DMS114 treated with DMSO at 0.1 percent for 48 hours (cell line): ENCODE measurements at regions not wholly inside any gene's neighbourhood (a gene's known extent, or its start where the extent isn't known, plus 50 kb on each side); places are given as distances from the start of the nearest gene placed in this dataset.

Experiments used
- DNase-seq: peaks from one replicate; lab custom pipeline; 2025; ENCODE audit not compliant: unreplicated experiment; lab: John Stamatoyannopoulos, UW

DNA sequence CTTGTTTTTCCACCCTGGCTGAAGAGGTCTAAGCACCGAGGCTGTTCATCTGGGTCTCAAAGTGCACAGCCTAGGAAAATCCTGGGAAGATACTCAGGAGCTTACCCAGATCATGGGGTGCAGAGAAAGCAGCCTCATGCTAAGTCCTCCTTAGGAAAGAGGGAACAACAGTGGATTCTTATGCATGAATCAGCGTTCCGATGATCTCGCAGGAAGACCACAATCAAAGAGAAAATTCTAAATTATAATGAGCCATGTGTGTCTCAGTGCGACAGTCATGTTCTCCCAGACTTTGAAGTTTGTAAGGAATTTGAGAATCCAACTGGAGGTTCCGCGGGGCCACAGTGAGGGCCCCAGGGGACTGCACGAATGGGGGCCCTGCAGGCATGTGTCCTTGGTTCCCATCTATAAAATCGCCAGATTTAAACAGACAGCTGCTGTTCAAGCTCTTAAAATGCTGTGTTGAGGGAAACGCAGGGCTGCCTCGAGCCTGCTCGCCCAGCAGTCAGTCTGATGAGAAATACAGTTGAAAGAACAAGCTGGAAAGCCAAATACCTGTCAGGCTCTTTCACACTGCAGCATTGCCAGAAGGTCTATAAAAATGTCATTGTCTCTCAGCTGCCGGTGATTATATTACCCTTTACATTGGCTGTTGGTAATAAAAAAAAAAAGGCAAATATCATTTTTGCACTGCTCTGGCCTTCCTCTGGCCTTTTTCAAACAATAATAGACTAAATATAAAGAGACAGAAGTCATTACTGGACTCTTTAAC, 152.1 kb downstream of the PMP22 start:
- DNase-seq, result no peak

DNA sequence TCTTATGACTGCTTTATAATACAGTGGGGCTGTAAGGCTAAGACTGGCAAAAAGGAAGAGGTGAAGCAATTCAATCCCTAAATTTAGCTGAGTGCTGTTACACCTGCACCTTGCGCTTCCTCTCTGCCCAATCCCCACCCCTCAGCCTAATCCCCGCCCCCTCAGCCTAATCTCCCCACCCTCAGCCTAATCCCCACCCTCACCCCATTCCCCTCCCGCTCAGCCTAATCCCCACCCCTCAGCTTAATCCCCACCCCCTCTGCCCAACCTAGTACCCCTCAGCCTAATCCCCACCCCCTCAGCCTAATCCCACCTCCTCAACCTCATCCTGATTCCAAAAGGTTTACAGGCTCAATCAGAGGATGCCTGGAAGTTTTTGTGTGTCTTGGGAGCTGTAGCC, 155.5 kb downstream of the PMP22 start:
- DNase-seq, result no peak

DNA sequence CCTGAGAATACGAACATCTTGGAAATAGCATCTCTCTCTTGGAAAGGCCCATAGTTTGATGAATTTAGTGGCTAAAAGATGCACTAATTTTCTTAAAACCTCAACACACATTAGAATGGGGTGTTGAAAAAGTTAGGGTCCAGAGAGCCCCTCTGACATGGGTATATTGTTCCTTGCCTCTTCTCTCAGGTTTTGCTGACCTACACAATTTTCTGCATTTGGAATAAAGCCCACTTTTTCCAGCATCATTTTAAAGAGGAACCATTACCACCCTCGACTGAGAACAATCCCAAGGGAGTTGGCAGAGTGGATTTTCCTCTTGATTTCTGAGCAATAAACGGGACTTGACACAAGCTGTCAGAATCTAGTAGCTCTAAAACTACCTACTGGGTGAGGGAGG, 156.1 kb downstream of the PMP22 start:
- DNase-seq, result no peak

DNA sequence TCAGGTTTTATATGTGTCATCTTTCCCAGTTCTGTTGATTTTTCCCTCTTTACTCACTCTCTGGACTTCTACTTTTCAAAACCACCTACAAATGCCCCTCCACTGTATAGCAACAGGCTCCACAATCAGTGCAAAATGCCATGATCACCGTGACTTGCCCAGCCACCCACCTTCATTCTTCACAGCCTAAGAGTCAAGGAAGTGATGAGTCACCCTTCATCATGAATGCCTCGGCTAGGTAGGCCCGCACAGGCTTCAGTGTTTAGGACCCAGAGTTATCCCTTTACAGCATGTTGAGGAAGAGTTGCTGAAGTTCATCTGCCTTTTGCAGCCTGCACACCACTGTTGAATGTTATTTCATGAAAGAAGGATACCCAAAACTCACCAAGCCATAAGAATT, 158.6 kb downstream of the PMP22 start:
- DNase-seq, result no peak

DNA sequence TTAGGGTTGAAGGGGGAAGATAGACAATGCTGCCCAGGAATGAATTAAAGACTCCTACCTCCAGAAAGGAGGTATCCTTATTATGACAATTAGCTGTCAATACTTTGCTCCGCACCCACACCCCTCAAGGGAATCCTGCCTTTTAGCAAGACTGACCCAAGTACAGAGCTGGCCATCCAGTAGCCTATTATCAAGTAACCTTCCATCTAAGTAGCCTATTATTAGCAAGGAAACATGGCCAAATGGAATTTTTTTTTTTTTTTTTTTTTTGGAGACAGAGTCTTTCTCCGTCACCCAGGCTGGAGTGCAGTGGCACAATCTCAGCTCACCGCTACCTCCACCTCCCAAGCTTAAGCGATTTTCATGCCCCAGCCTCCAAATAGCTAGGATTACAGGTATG, 161.3 kb downstream of the PMP22 start:
- DNase-seq, result no peak

DNA sequence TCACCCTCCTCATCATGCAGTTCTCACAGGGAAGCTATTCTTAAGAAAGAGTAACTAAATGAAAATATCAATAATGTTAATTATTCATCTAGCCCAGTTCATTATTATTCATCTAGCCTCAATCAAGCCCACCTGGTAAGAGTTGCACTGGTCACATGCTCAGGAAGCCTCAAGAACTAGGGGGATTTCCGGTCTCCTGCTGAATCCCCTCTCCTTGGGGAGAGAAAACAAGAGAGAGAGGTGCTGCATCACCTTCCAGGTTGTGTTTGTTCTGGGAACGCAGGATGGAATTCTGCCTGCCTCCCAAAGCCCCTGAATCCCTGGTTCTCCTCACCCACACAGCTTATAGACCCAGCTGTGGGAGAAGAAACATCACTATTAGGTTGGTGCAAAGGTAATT, 164.0 kb downstream of the PMP22 start:
- no peak for DNase-seq

DNA sequence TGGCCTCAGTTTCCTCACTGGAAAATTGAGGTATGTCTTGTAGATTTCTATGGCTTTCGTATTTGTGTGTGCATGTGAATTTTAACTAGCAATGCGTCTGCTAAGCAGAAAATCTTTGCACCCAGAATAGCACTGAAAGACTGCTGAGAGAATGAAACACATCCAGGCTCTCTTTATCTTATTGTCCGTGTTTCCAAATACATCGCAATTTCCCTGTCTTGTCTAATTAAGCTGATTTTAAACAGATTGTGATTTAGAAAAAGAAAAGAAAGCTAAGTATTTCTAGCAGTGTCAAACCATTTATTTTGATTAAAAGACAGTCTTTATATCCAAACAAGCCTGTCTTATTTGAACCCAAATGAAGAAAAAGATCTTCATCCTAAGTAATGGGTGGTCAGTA, 168.6 kb downstream of the PMP22 start:
- DNase-seq, result no peak

DNA sequence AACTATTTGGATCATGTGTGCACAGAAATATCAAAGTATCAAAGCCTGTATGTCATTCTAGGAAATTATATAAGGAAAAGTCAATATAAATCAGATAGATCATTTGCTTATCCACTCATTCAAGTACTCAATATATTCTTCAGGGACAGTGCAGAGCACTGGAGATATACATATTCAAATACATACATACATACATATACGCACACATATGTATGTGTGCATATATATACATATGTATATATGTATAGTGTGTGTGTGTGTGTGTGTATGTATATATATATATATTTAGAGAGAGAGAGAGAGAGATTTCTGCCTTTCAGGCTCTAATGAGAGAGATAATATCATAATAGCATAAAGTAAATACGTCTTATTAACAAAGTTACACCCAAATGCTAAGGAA, 169.2 kb downstream of the PMP22 start:
- no peak for DNase-seq

DNA sequence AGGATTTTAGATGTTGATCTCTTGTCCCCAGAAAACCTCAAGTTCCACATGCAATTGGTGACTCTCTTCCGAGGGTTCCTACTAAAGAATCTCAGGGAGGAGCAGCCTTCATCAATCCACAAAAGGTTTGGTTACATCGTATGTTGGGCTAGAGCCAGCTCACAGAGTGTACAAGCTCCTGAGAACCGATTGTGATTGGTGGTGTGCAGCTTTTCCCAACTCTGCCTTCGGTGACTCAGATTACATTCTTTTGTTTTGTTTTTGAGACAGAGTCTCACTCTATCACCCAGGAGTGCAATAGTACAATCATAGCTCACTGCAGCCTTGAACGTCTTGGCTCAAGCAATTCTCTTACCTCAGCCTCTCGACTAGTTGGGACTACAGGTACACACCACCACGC, 172.4 kb downstream of the PMP22 start:
- no peak for DNase-seq

DNA sequence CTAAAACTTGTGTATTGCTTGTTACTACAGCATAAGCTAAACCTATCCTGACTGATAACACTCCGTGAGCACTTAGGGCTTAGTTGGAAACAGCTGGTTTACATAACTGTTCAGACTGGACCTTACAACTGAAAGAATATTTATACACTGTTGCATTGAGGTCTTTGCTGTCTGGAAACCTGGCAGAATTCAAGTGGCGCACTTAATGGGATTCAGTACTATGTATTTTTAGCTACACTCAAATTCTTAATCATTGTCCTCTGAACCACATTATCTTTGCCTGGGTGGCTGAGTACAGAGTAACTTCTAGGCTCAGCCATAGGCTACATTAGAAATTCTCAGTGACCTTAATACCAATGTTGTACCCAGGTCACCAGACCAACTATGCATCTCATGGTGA, 172.9 kb downstream of the PMP22 start:
- DNase-seq, result no peak

DNA sequence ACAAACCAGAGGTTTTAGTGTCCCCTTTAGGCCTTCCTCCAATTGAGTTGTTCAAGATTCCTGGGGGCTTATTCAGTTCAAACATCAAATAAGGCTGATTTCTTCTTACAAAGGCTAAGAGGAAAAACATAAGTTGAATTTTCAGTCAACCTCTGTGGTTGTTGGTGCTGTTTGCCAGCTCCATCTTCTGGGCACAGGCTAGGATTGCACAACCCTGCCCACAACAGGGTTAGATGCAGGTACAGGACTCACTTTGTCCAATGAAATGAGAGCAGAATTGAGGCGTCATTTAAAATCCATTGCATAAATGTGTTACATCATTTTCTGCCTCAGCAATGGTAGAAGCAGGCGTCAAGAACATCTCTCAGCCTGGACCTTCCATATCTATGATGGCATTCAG, 173.3 kb downstream of the PMP22 start:
- no peak for DNase-seq

DNA sequence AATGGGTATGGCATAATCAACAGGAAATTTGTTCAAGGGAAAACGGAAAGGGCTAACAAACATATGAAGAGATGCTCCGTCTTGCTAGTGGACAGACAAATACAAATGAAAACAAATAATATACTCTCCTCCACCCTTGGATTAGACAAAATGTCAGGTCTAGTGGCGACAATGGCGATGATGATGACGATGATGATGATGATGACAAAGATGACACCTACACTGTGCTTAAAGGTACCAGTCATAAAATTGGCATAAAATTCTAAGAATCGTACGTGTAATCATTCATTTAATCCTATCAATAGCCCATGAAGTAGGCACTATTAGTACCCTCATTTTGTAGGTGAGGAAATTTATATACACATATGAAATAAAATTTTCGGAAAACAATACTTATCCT, 174.6 kb downstream of the PMP22 start:
- no peak for DNase-seq

DNA sequence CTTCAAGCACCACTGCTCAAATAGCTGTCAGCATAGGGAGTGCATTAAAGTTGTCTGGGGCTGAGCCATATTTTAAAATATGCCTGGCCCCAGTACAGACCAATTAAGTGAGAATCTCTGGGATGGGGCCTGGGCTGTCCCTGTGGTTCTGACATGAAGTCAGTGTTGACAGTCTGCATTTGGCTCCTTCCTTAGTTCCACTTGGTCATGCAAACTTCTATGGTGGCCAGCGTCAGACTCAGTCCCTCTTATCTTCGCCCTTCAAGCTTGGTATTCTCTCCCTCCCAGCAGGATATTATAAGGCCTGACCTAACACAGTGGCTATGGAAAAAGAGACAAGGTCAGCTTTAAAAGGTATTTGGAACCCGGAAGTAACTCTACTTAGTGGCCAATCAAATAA, 177.2 kb downstream of the PMP22 start:
- DNase-seq, result no peak

DNA sequence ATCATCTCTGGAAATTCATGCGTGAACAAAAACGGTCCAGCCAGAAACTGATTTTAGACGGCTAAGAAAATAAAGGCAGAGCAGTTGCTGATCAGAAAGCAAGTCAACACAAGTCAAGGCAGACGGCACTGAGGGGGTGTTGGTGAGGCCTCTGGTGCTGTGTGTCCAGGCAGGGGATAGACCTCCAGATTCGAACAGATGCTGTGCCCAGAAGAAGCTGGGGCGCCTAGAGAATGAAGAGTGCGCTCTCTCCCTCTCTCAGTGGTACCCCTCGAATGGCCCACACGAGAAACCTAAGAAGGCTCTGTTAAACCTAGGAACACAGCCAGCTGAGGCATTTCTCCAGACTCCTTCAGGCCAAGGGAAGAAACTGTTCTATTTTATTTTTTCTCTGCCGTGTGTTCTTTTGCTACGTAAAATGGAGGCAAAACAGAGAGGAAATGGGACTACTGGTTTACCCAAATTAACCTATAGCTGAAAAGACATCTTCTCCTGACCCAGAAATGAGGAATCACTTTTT, 178.3 kb downstream of the PMP22 start:
- DNase-seq, result no peak

DNA sequence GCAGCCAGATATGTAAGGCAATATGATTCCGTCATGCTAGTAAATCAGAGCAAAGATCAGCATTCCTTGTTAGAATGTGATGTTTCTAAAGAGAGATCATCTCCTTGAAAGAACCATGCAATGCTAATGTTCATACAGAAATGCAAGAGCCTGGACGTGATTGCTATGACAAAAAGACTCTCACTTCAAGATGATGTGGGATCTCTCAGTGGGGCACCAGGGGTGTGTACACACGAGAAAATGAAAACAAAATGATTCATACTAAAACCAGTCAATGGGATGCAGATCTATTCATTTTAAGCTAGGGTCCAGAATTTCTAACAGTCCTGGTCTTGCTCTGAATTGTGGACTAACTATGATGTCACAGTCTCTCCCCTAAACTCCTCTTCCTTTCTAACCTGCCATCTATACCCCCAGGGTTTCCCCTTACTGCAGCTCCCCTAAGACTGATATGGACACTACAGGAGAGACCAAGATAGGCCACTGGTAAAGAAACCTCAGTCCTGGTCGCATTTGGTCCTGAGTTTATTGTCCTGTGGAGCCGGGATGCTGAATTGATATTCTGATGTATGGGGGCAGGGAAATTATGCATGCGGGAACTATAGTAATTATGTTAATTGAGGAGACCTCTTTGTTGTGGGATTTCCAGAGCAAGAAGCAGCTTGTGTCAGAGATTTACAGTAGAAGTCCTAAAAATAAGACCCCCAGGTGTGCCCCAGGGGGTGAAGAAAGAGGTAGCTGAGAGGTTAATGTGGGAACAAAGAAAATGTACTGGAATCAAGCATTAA, 179.0 kb downstream of the PMP22 start:
- DNase-seq, result no peak

DNA sequence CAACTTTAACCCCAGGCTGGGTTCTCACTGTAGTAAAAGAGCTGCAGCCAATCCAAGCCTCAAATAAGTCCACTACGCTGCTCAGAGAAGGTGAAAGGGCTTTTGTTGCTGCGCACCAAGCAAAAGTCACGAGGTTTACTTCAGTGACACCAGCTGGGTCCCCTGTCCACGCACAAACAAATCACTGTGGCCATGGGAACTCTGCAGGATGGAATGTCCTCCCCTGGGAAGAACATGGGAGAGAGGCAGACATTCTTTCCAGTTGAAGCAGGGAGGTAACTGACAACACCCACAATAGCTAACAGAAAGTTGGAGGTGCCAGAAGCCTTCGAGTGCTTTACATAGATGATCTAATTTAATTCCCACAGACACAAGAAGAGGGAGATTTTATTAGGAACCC, 181.9 kb downstream of the PMP22 start:
- no peak for DNase-seq

DNA sequence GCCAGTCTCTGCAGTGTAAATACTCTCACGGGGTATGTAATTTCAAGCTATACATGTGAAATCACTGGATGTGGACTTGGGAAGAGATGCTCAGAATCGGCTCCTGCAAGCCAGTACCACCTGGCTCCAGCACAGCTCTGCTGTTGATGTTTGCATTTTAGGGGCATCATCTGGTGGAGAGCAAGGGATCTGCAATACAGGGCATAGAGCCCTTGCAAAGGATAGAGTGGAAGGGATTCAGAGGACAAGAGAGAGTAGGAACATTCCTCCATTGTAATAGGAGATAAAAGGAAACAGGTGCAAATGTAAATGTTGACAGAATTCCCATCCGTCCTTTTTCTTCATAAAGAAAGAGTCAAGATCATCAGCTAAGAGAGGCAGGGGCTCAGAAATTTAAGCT, 184.1 kb downstream of the PMP22 start:
- no peak for DNase-seq

DNA sequence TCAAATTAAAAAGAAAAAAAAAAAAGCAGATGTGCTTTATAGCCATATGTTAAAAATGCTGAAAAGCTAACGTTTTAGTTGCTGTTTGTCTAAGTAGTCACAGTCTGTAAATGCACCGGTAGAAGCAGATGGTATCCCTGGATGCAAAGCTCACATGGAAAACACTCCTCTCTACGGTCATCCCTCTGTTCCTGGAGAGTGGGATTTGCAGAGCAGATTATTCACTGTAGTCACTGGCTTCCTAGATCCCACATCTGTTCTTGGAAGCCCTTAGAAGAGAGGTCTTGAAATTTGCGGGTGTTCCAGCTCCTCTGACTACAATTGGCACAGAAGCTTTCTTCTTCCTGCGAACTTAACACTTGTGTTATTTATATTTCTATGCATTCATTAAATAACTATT, 186.6 kb downstream of the PMP22 start:
- no peak for DNase-seq

DNA sequence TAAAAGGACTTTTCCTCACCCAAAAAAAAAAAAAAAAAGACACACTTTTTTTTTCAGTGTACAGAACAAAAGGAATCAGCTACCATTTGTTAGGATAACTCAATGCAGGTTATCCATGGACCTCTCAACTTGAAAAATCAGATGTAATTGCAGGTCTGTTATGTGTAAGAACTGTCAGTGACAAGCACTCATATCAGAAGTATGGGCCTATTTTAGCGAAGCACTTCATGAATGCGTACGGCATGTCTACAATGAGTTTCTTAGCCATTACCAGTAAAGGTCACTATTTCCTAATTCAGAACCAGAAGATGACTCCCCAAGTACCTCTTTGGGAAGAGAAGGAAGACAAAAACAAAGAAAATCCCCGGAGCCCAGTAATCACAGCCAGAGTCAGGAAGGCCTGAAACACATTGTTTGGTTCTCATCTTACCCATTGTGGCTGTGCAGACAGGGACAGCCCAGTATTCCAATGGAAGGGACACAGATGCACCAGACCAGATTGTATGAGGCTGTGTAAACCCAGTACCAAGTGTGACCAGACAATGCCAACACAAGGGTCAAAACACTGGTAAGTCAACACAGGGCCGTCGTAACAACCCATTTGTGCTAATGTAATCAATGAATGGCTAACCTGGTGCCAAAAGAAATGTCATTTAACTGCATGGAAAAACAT, 188.0 kb downstream of the PMP22 start:
- no peak for DNase-seq

DNA sequence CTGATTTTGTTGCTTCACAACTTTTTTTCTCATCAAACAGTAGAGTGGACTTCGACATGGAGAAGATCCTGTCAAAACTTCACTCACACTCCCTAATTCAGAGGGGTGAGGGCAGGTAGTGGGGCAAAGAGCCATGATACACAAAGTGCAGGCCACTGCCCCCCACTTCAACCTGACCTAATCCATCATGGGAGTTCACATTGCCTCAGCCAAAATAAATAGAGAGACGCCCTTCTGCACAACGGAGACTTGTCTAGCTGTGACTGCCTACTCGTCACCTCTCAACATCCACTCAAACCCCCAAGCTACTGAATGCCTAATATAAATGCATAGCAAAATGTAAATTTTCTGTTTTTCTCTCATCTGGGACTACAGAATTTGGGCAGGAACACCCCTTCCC, 213.2 kb downstream of the PMP22 start:
- DNase-seq, result no peak

DNA sequence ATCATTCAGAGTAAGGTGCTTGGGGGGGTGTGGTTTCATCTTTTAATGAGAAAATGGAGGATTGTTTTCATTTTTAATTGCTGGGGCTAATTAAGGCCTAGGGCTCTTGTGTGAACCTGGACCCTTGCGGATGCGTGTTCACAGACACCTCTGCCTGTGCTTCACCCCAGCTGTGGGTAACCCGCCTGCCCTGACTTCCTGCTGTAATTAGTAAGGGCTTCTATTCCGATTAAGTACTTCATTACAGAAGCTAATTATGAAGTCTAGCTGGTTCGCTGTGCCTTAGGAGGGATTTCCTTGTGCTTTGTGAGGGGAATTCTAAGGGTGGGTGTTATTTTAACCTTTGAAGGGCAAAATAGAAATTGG, 215.3 kb downstream of the PMP22 start:
- no peak for DNase-seq
